Liver (tissue), 8 donors: ENCODE measurements at regions not wholly inside any gene's neighbourhood (a gene's known extent, or its start where the extent isn't known, plus 50 kb on each side); places are given as distances from the start of the nearest gene placed in this dataset.

Experiments used
- DNase-seq: peaks from one replicate; pipeline ENCODE4 v3.0.0-alpha.2; 2017; ENCODE audit warnings: low spot score
- H3K27ac ChIP-seq, 2 donors: one replicate each; pipeline ENCODE4 v1.7.0; 2013; ENCODE audit warnings: inconsistent platforms in 2 of 2, low read length in 2 of 2, control low read depth in 1 of 2, low read depth in 1 of 2, mild to moderate bottlenecking in 1 of 2
- H3K27me3 ChIP-seq, 4 donors: one replicate each; pipeline versions ENCODE4 v1.6.1 to v1.7.0; 2013; ENCODE audit warnings: low read length in 3 of 4, inconsistent platforms in 1 of 4, mild to moderate bottlenecking in 1 of 4, moderate library complexity in 1 of 4; ENCODE audit not compliant: control insufficient read depth in 4 of 4, insufficient read depth in 4 of 4
- H3K36me3 ChIP-seq, 4 donors: one replicate each; pipeline versions ENCODE4 v1.6.1 to v1.7.0; 2013; ENCODE audit warnings: low read length in 3 of 4, mild to moderate bottlenecking in 3 of 4, low read depth in 1 of 4, moderate library complexity in 1 of 4; ENCODE audit not compliant: control insufficient read depth in 4 of 4, insufficient read depth in 3 of 4
- H3K4me1 ChIP-seq, 4 donors: one replicate each; pipeline versions ENCODE4 v1.6.1 to v1.7.0; 2013; ENCODE audit warnings: low read length in 3 of 4, mild to moderate bottlenecking in 3 of 4, moderate library complexity in 1 of 4; ENCODE audit not compliant: control insufficient read depth in 4 of 4, insufficient read depth in 4 of 4
- H3K4me3 ChIP-seq, 3 donors: one replicate each; pipeline versions ENCODE4 v1.6.1 to v1.7.0; 2013; ENCODE audit warnings: low read length in 3 of 3, control low read depth in 1 of 3, low read depth in 1 of 3, mild to moderate bottlenecking in 1 of 3
- H3K9ac ChIP-seq, 2 donors: one replicate each; pipeline ENCODE4 v1.7.0; 2013; ENCODE audit warnings: low read length in 2 of 2, mild to moderate bottlenecking in 2 of 2, moderate library complexity in 2 of 2, control low read depth in 1 of 2, low read depth in 1 of 2
- H3K9me3 ChIP-seq, 4 donors: one replicate each; pipeline versions ENCODE4 v1.6.1 to v1.7.0; 2013; ENCODE audit warnings: low read length in 3 of 4; ENCODE audit not compliant: control insufficient read depth in 4 of 4
- CTCF ChIP-seq: fragments of 150-350 bp; IDR thresholded peaks from 2 replicates; pipeline ENCODE4 v1.5.1; 2017; ENCODE audit warnings: improper control_type of control experiment, low read depth, low read length; ENCODE audit not compliant: missing input control
- EGR1 ChIP-seq, 2 donors: IDR thresholded peaks; 2 replicates each; pipeline ENCODE4 v1.6.1; 2016 to 2018; ENCODE audit warnings: antibody characterized with exemption in 2 of 2, low read depth in 2 of 2
- FOXA1 ChIP-seq: IDR thresholded peaks from 2 replicates; pipeline ENCODE4 v1.6.1; 2016; ENCODE audit warnings: antibody characterized with exemption
- FOXA2 ChIP-seq: IDR thresholded peaks from 2 replicates; pipeline ENCODE4 v1.6.1; 2016; ENCODE audit warnings: antibody characterized with exemption
- HNF4A ChIP-seq, 2 donors: conservative IDR thresholded peaks; 2 replicates each; pipeline ENCODE4 v1.6.1; 2016; ENCODE audit warnings: antibody characterized with exemption in 2 of 2, mild to moderate bottlenecking in 2 of 2
- HNF4G ChIP-seq: IDR thresholded peaks from 2 replicates; pipeline ENCODE4 v1.6.1; 2016; ENCODE audit warnings: antibody characterized with exemption
- JUND ChIP-seq, 2 donors: IDR thresholded peaks; 2 replicates each; pipeline ENCODE4 v1.6.1; 2016; ENCODE audit warnings: antibody characterized with exemption in 2 of 2
- MAX ChIP-seq: IDR thresholded peaks from 2 replicates; pipeline ENCODE4 v1.6.1; 2016; ENCODE audit warnings: antibody characterized with exemption
- NR2F2 ChIP-seq: IDR thresholded peaks from 2 replicates; pipeline ENCODE4 v1.6.1; 2016; ENCODE audit warnings: antibody characterized with exemption
- RAD21 ChIP-seq, 2 donors: IDR thresholded peaks; 2 replicates each; pipeline ENCODE4 v1.6.1; 2016; ENCODE audit warnings: antibody characterized with exemption in 2 of 2, mild to moderate bottlenecking in 2 of 2
- SP1 ChIP-seq: IDR thresholded peaks from 2 replicates; pipeline ENCODE4 v1.6.1; 2018; ENCODE audit warnings: antibody characterized with exemption, mild to moderate bottlenecking
- YY1 ChIP-seq: IDR thresholded peaks from 2 replicates; pipeline ENCODE4 v1.6.1; 2016; ENCODE audit warnings: antibody characterized with exemption, mild to moderate bottlenecking
- WGBS: extraction: QIAGEN DNeasy Blood & Tissue Kit; methylation state at CpG from one replicate; pipeline ENCODE4 v1.1.7; 2013; 5-methylcytosine and 5-hydroxymethylcytosine counted together
- TF ChIP-seq, protein P1 (sequence below): IDR thresholded peaks from 2 replicates; pipeline ENCODE4 v1.6.1; 2016; ENCODE audit warnings: antibody characterized with exemption, mild to moderate bottlenecking
- TF ChIP-seq, protein P2 (sequence below): IDR thresholded peaks from 2 replicates; pipeline ENCODE4 v1.6.1; 2016; ENCODE audit warnings: antibody characterized with exemption
- TF ChIP-seq, protein P3 (sequence below): IDR thresholded peaks from 2 replicates; pipeline ENCODE4 v1.6.1; 2016; ENCODE audit warnings: antibody characterized with exemption
- donor health status: healthy.
- donor health status: healthy.
- donor health status: healthy.
- donor health status: healthy.
- donor health status: healthy.

- TF ChIP-seq, protein P1, sequence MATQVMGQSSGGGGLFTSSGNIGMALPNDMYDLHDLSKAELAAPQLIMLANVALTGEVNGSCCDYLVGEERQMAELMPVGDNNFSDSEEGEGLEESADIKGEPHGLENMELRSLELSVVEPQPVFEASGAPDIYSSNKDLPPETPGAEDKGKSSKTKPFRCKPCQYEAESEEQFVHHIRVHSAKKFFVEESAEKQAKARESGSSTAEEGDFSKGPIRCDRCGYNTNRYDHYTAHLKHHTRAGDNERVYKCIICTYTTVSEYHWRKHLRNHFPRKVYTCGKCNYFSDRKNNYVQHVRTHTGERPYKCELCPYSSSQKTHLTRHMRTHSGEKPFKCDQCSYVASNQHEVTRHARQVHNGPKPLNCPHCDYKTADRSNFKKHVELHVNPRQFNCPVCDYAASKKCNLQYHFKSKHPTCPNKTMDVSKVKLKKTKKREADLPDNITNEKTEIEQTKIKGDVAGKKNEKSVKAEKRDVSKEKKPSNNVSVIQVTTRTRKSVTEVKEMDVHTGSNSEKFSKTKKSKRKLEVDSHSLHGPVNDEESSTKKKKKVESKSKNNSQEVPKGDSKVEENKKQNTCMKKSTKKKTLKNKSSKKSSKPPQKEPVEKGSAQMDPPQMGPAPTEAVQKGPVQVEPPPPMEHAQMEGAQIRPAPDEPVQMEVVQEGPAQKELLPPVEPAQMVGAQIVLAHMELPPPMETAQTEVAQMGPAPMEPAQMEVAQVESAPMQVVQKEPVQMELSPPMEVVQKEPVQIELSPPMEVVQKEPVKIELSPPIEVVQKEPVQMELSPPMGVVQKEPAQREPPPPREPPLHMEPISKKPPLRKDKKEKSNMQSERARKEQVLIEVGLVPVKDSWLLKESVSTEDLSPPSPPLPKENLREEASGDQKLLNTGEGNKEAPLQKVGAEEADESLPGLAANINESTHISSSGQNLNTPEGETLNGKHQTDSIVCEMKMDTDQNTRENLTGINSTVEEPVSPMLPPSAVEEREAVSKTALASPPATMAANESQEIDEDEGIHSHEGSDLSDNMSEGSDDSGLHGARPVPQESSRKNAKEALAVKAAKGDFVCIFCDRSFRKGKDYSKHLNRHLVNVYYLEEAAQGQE, result no peak
- TF ChIP-seq EGR1 (IDR thresholded peaks at IDR 0.05; ENCODE audit: low read depth in 2 of 2) (no peak), NR2F2 (no peak), HNF4G (no peak)
- TF ChIP-seq, protein P2, sequence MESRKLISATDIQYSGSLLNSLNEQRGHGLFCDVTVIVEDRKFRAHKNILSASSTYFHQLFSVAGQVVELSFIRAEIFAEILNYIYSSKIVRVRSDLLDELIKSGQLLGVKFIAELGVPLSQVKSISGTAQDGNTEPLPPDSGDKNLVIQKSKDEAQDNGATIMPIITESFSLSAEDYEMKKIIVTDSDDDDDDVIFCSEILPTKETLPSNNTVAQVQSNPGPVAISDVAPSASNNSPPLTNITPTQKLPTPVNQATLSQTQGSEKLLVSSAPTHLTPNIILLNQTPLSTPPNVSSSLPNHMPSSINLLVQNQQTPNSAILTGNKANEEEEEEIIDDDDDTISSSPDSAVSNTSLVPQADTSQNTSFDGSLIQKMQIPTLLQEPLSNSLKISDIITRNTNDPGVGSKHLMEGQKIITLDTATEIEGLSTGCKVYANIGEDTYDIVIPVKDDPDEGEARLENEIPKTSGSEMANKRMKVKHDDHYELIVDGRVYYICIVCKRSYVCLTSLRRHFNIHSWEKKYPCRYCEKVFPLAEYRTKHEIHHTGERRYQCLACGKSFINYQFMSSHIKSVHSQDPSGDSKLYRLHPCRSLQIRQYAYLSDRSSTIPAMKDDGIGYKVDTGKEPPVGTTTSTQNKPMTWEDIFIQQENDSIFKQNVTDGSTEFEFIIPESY, result no peak
Measured at GRCh38 chr16:27686926-27687325, 137.0 kb downstream of the KATNIP start (continued).

DNA sequence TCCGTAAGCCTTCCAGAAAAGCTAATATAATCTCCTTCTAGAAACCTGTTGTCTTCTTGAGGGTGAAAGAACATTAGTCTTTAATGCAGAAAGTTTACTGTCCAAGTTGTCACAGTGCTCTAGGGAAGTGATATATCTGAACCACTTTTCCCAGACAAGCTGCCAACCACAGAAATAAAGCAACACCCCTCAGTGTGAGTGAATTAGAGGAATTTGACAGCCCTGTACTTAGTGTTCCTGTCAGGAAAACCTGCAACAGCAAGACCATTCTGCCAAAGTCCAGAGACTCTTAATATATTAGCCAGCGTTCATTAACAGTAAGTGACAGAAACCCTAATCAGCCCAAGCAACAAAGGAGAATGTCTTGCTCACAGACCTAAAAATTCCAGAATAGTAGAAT is 137.7 kb downstream of the KATNIP start:
- WGBS, result 95% methylated on average over 2 of the region's 2 CpGs
- TF ChIP-seq SP1 (no peak), NR2F2 (no peak), MAX (no peak), RAD21 (IDR thresholded peaks at IDR 0.05) (no peak), YY1 (no peak), HNF4A (conservative IDR thresholded peaks at IDR 0.05) (no peak), CTCF (no peak), FOXA1 (no peak), EGR1 (IDR thresholded peaks at IDR 0.05; ENCODE audit: low read depth in 2 of 2) (no peak), HNF4G (no peak), FOXA2 (no peak), JUND (IDR thresholded peaks at IDR 0.05) (no peak)
- TF ChIP-seq, protein P1, result no peak
- TF ChIP-seq, protein P3, sequence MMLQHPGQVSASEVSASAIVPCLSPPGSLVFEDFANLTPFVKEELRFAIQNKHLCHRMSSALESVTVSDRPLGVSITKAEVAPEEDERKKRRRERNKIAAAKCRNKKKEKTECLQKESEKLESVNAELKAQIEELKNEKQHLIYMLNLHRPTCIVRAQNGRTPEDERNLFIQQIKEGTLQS, result no peak
- no peak overlapping the region for H3K27ac ChIP-seq

More for the DNA sequence above, 137.7 kb downstream of the KATNIP start:
- H3K27me3 ChIP-seq, result no peaks in the 10 kb centered on the region
- H3K4me1 ChIP-seq, result no peaks in the 10 kb centered on the region
- DNase-seq, result no peak
- H3K36me3 ChIP-seq, result peaks cover 0 to 2% (median 0%) of the 10 kb centered on the region in 4 donors
- no peaks in the 10 kb centered on the region for H3K9me3 ChIP-seq
- no peak overlapping the region for H3K4me3 ChIP-seq
- no peak overlapping the region for H3K9ac ChIP-seq
